ENCODE measurements at regions not wholly inside any gene's neighbourhood (a gene's known extent, or its start where the extent isn't known, plus 50 kb on each side); places are given as distances from the start of the nearest gene placed in this dataset.

DNA sequence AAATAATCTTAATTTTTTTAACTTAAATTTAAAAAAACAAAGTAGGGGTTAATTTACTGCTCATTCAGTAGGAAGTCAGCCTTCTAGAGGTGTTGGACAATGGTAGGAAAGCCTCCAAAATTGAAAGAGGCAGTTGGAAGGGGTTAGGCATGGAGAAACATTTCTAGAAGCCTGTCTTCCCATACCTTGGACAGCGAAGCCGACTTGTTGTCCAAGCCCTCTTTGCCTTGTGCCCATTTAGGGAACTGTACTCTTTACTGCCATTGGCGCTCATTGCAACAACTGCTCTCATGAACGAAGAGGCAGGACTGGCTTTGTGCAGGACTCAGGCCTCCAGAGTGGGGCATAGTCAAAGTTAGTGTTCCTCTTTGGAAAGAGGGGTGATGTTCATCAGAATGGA is 333.3 kb downstream of the HRH4 start:
- H3K27me3 ChIP-seq (ENCODE audit: control insufficient read depth, insufficient read depth, low read length): no peaks in the 10 kb centered on the region
- TF ChIP-seq, protein P1, sequence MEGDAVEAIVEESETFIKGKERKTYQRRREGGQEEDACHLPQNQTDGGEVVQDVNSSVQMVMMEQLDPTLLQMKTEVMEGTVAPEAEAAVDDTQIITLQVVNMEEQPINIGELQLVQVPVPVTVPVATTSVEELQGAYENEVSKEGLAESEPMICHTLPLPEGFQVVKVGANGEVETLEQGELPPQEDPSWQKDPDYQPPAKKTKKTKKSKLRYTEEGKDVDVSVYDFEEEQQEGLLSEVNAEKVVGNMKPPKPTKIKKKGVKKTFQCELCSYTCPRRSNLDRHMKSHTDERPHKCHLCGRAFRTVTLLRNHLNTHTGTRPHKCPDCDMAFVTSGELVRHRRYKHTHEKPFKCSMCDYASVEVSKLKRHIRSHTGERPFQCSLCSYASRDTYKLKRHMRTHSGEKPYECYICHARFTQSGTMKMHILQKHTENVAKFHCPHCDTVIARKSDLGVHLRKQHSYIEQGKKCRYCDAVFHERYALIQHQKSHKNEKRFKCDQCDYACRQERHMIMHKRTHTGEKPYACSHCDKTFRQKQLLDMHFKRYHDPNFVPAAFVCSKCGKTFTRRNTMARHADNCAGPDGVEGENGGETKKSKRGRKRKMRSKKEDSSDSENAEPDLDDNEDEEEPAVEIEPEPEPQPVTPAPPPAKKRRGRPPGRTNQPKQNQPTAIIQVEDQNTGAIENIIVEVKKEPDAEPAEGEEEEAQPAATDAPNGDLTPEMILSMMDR (IDR thresholded peaks at IDR 0.05; ENCODE audit: low read depth, low read length): no peak
- ChIA-PET CTCF (no interaction called here), POLR2A (no interaction called here)
- H3K9me3 ChIP-seq (ENCODE audit: control insufficient read depth, insufficient read depth, low read length): no peaks in the 10 kb centered on the region
- H3K27ac ChIP-seq (ENCODE audit: low read depth, low read length): no peak overlapping the region
- H3K4me3 ChIP-seq (ENCODE audit: low read depth, low read length): no peak overlapping the region
- DNase-seq (ENCODE audit: low read depth, low spot score): no peak

DNA sequence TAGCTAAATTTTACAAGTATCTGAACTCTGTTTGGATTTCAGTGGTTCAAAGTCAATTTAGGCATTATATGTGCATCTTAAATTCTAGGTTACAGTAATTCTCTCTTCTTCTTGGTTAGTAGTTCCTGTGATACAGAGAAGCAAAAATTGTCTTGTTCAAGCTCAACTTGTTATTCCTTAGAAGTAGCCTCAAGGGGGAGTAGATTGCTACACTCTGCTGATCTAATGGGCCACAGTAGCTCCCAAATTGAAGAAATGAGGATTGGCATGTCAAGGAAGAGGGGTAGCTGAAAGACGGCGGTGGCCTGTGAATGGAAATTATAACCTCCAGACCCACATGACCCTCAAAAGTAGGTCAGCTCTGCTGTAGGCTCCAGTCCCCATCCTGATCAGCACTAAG is 334.7 kb downstream of the HRH4 start:
- ChIA-PET POLR2A (no interaction called here), CTCF (no interaction called here)
- DNase-seq (ENCODE audit: low read depth, low spot score): no peak
- TF ChIP-seq, protein P1 (IDR thresholded peaks at IDR 0.05; ENCODE audit: low read depth, low read length): no peak
- Histone ChIP-seq H3K27ac (ENCODE audit: low read depth, low read length) (no peak overlapping the region), H3K9me3 (ENCODE audit: control insufficient read depth, insufficient read depth, low read length) (no peaks in the 10 kb centered on the region), H3K27me3 (ENCODE audit: control insufficient read depth, insufficient read depth, low read length) (no peaks in the 10 kb centered on the region), H3K4me3 (ENCODE audit: low read depth, low read length) (no peak overlapping the region)

DNA sequence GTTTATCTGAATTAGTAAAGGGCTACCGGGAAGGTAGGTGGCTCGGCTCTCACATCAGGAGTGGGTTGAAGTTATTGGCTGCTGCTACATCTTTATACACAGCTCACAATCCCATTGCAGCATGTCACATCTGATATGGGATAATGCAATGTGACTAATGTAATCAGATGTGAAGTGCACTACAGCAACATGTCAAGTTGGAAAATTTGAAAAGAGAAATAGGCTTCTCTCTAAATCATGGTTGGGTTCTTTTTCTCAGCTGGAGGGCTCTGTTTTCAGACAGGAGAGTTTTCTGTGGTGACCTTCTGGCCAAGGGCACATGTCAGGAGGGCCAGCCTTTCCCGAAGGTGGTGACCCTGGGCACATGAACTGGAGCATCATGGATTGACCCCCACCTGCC is 337.5 kb downstream of the HRH4 start:
- no peak overlapping the region for H3K27ac ChIP-seq (ENCODE audit: low read depth, low read length)
- ChIA-PET POLR2A (no interaction called here), CTCF (no interaction called here)
- no peaks in the 10 kb centered on the region for H3K9me3 ChIP-seq (ENCODE audit: control insufficient read depth, insufficient read depth, low read length)
- no peak for DNase-seq (ENCODE audit: low read depth, low spot score)
- TF ChIP-seq, protein P1 (IDR thresholded peaks at IDR 0.05; ENCODE audit: low read depth, low read length): no peak
- no peaks in the 10 kb centered on the region for H3K27me3 ChIP-seq (ENCODE audit: control insufficient read depth, insufficient read depth, low read length)
- H3K4me3 ChIP-seq (ENCODE audit: low read depth, low read length): no peak overlapping the region

DNA sequence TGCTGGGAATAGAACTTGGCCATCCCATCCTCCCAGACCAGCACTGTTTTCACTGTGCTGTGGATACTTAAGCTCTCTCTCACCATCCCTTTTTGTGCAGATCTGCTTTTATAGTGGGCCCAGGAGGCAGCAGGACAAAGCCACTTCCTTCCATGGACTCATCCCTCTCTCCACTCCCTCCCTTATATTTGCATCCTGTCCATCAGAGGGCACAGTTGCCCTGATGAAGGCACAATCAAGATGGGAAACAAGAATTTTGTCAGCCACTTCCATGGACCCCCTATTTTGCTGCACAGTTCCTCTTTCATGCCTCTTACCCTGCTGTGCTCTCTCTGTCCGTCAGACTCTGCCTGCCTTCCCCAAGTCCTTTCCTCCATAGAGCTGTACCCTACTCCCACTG is 338.7 kb downstream of the HRH4 start:
- POLR2A ChIA-PET: no interaction called here
- TF ChIP-seq, protein P1 (IDR thresholded peaks at IDR 0.05; ENCODE audit: low read depth, low read length): no peak
- CTCF ChIA-PET: interaction anchor here (0.7 kb wide), 1 partner anchor 38 kb away, joined by 3 read pairs; no protein-coding TSS in a partner anchor
- Histone ChIP-seq H3K4me3 (ENCODE audit: low read depth, low read length) (no peak overlapping the region), H3K9me3 (ENCODE audit: control insufficient read depth, insufficient read depth, low read length) (no peaks in the 10 kb centered on the region), H3K27me3 (ENCODE audit: control insufficient read depth, insufficient read depth, low read length) (no peaks in the 10 kb centered on the region), H3K27ac (ENCODE audit: low read depth, low read length) (no peak overlapping the region)
- no peak for DNase-seq (ENCODE audit: low read depth, low spot score)

DNA sequence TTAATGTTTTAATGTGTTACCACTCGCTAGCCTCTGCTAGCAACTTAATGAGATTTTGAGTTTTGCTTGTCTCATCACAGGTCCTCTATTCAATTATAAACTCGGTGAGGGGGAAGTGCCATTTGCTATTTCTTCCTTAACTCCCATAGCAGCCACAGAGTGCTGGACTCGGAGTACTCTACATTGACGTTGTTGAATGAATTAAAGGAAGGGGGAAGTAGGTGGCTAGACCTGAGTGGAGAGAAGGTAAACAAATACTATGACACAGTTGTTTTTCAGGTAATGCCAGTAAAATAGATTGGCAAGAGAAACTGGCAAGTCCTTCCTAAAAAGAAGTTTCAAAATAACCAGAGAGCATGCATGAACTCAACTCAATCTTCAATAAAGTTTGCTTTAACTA is 339.3 kb downstream of the HRH4 start:
- H3K9me3 ChIP-seq (ENCODE audit: control insufficient read depth, insufficient read depth, low read length): no peaks in the 10 kb centered on the region
- no peak overlapping the region for H3K27ac ChIP-seq (ENCODE audit: low read depth, low read length)
- no peak overlapping the region for H3K4me3 ChIP-seq (ENCODE audit: low read depth, low read length)
- TF ChIP-seq, protein P1 (IDR thresholded peaks at IDR 0.05; ENCODE audit: low read depth, low read length): no peak
- CTCF ChIA-PET: no interaction called here
- DNase-seq (ENCODE audit: low read depth, low spot score): no peak
- H3K27me3 ChIP-seq (ENCODE audit: control insufficient read depth, insufficient read depth, low read length): no peaks in the 10 kb centered on the region
- POLR2A ChIA-PET: no interaction called here
